ENCODE measurements at regions not wholly inside any gene's neighbourhood (a gene's known extent, or its start where the extent isn't known, plus 50 kb on each side); places are given as distances from the start of the nearest gene placed in this dataset.

GRCh38 chr2:129302106-129302505 is 677.4 kb upstream of the RAB6C start:
- no peak for DNase-seq (ENCODE audit: low read depth)

GRCh38 chr2:129302561-129303183 is 676.8 kb upstream of the RAB6C start:
- DNase-seq (ENCODE audit: low read depth), result no peak

GRCh38 chr2:129314120-129314519 is 665.3 kb upstream of the RAB6C start:
- no peak for DNase-seq (ENCODE audit: low read depth)

- no peak for DNase-seq (ENCODE audit: low read depth)
These were observed 660.7 kb upstream of the RAB6C start for GRCh38 chr2:129318581-129319421.

- no peak for DNase-seq (ENCODE audit: low read depth)
These were observed 660.1 kb upstream of the RAB6C start for GRCh38 chr2:129319422-129319717.

GRCh38 chr2:129320288-129320687 is 659.2 kb upstream of the RAB6C start:
- no peak for DNase-seq (ENCODE audit: low read depth)

GRCh38 chr2:129324349-129324748 is 655.1 kb upstream of the RAB6C start:
- no peak for DNase-seq (ENCODE audit: low read depth)

- no peak for DNase-seq (ENCODE audit: low read depth)
These were observed 654.3 kb upstream of the RAB6C start for GRCh38 chr2:129325151-129325550.

GRCh38 chr2:129329574-129329973 is 649.9 kb upstream of the RAB6C start:
- DNase-seq (ENCODE audit: low read depth), result no peak

- peak; percentile 2 for DNase-seq (ENCODE audit: low read depth)
These were observed 649.0 kb upstream of the RAB6C start for GRCh38 chr2:129330504-129330903.

GRCh38 chr2:129331638-129332037 is 647.8 kb upstream of the RAB6C start:
- no peak for DNase-seq (ENCODE audit: low read depth)

GRCh38 chr2:129334128-129334527 is 645.3 kb upstream of the RAB6C start:
- DNase-seq (ENCODE audit: low read depth), result no peak

- DNase-seq (ENCODE audit: low read depth), result no peak
These were observed 644.6 kb upstream of the RAB6C start for GRCh38 chr2:129334696-129335410.

- DNase-seq (ENCODE audit: low read depth), result no peak
These were observed 643.2 kb upstream of the RAB6C start for GRCh38 chr2:129336276-129336675.

- DNase-seq (ENCODE audit: low read depth), result no peak
These were observed 642.4 kb upstream of the RAB6C start for GRCh38 chr2:129337076-129337475.

- DNase-seq (ENCODE audit: low read depth), result no peak
These were observed 633.9 kb upstream of the RAB6C start for GRCh38 chr2:129345540-129345939.

- DNase-seq (ENCODE audit: low read depth), result no peak
These were observed 631.8 kb upstream of the RAB6C start for GRCh38 chr2:129347486-129348217.

GRCh38 chr2:129354631-129355030 is 624.8 kb upstream of the RAB6C start:
- no peak for DNase-seq (ENCODE audit: low read depth)

GRCh38 chr2:129361688-129362087 is 617.8 kb upstream of the RAB6C start:
- DNase-seq (ENCODE audit: low read depth), result no peak

GRCh38 chr2:129366263-129366662 is 613.2 kb upstream of the RAB6C start:
- no peak for DNase-seq (ENCODE audit: low read depth)

GRCh38 chr2:129367107-129367506 is 612.4 kb upstream of the RAB6C start:
- DNase-seq (ENCODE audit: low read depth), result no peak

GRCh38 chr2:129369437-129369836 is 610.0 kb upstream of the RAB6C start:
- no peak for DNase-seq (ENCODE audit: low read depth)
